ENCODE measurements at regions not wholly inside any gene's neighbourhood (a gene's known extent, or its start where the extent isn't known, plus 50 kb on each side); places are given as distances from the start of the nearest gene placed in this dataset.

- H3K4me3 Mint-ChIP-seq, result no peak overlapping the region
- DNase-seq (ENCODE audit: low spot score) (no peak), ATAC-seq (no peak)
- no peaks in the 10 kb centered on the region for H3K36me3 Mint-ChIP-seq
- H3K27ac Mint-ChIP-seq, result no peak overlapping the region
- H3K9me3 Mint-ChIP-seq, result no peaks in the 10 kb centered on the region
- no peaks in the 10 kb centered on the region for H3K4me1 Mint-ChIP-seq (ENCODE audit: low read depth in 2 of 2)
- no peaks in the 10 kb centered on the region for H3K27me3 Mint-ChIP-seq
Observed at GRCh38 chr3:104604326-104605010, 762.2 kb upstream of the ALCAM start.

DNA sequence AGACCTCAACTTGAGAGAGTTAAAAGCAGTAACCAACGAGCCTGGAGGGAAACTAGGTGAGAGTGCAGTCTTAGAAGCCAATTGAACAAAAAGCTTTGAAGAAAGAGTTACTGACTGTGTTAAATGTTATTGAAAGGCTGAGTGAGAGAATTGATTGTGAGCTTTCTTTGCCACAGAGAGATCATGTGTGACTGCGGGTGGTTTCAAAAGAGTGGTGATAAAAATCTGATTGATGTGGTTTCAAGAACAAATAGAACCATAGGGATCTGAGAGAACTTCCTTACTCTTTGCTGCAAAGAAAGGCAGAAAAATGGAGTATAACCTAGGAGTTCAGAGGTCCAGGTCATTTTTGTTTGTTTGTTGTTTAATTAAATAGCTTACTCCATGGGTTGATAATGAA is 759.9 kb upstream of the ALCAM start:
- no peaks in the 10 kb centered on the region for H3K36me3 Mint-ChIP-seq

GRCh38 chr3:104610730-104611652 is 755.7 kb upstream of the ALCAM start:
- H3K4me3 Mint-ChIP-seq, result no peak overlapping the region
- no peak overlapping the region for H3K27ac Mint-ChIP-seq
- H3K4me1 Mint-ChIP-seq (ENCODE audit: low read depth in 2 of 2), result no peaks in the 10 kb centered on the region
- no peaks in the 10 kb centered on the region for H3K36me3 Mint-ChIP-seq
- peaks cover 2% of the 10 kb centered on the region for H3K9me3 Mint-ChIP-seq
- no peaks in the 10 kb centered on the region for H3K27me3 Mint-ChIP-seq
- ATAC-seq (no peak), DNase-seq (ENCODE audit: low spot score) (no peak)

More for the DNA sequence above, 759.9 kb upstream of the ALCAM start:
- Mint-ChIP-seq H3K9me3 (no peaks in the 10 kb centered on the region), H3K4me3 (no peak overlapping the region), H3K27ac (no peak overlapping the region), H3K27me3 (no peaks in the 10 kb centered on the region), H3K4me1 (ENCODE audit: low read depth in 2 of 2) (no peaks in the 10 kb centered on the region)
- no peak for ATAC-seq
- no peak for DNase-seq (ENCODE audit: low spot score)

- Mint-ChIP-seq H3K4me1 (ENCODE audit: low read depth in 2 of 2) (no peaks in the 10 kb centered on the region), H3K9me3 (peaks cover 3% of the 10 kb centered on the region), H3K36me3 (no peaks in the 10 kb centered on the region), H3K27me3 (no peaks in the 10 kb centered on the region), H3K27ac (no peak overlapping the region), H3K4me3 (no peak overlapping the region)
- DNase-seq (ENCODE audit: low spot score), result no peak
- ATAC-seq, result no peak
Observed at GRCh38 chr3:104612218-104612617, 754.5 kb upstream of the ALCAM start.

- Mint-ChIP-seq H3K4me3 (no peak overlapping the region), H3K27me3 (no peaks in the 10 kb centered on the region), H3K9me3 (peaks cover 3% of the 10 kb centered on the region), H3K4me1 (ENCODE audit: low read depth in 2 of 2) (no peaks in the 10 kb centered on the region), H3K27ac (no peak overlapping the region), H3K36me3 (no peaks in the 10 kb centered on the region)
- no peak for DNase-seq (ENCODE audit: low spot score)
- ATAC-seq, result no peak
Observed at GRCh38 chr3:104614564-104614963, 752.1 kb upstream of the ALCAM start.

- Mint-ChIP-seq H3K27me3 (no peaks in the 10 kb centered on the region), H3K4me1 (ENCODE audit: low read depth in 2 of 2) (no peaks in the 10 kb centered on the region), H3K36me3 (no peaks in the 10 kb centered on the region), H3K4me3 (no peak overlapping the region), H3K9me3 (peaks cover 3% of the 10 kb centered on the region), H3K27ac (no peak overlapping the region)
- ATAC-seq (no peak), DNase-seq (ENCODE audit: low spot score) (no peak)
Observed at GRCh38 chr3:104628185-104628789, 738.4 kb upstream of the ALCAM start.

- ATAC-seq (no peak), DNase-seq (ENCODE audit: low spot score) (no peak)
- Mint-ChIP-seq H3K4me3 (no peak overlapping the region), H3K27ac (no peak overlapping the region), H3K4me1 (ENCODE audit: low read depth in 2 of 2) (no peaks in the 10 kb centered on the region), H3K36me3 (no peaks in the 10 kb centered on the region), H3K27me3 (no peaks in the 10 kb centered on the region), H3K9me3 (peaks cover 3% of the 10 kb centered on the region)
Observed at GRCh38 chr3:104629038-104629437, 737.7 kb upstream of the ALCAM start.

GRCh38 chr3:104631254-104631653 is 735.5 kb upstream of the ALCAM start:
- Mint-ChIP-seq H3K27me3 (no peaks in the 10 kb centered on the region), H3K9me3 (peaks cover 3% of the 10 kb centered on the region), H3K4me3 (no peak overlapping the region), H3K4me1 (ENCODE audit: low read depth in 2 of 2) (no peaks in the 10 kb centered on the region), H3K36me3 (no peaks in the 10 kb centered on the region), H3K27ac (no peak overlapping the region)
- no peak for ATAC-seq
- DNase-seq (ENCODE audit: low spot score), result no peak

- Mint-ChIP-seq H3K27ac (no peak overlapping the region), H3K9me3 (peaks cover 6% of the 10 kb centered on the region), H3K4me3 (no peak overlapping the region), H3K27me3 (no peaks in the 10 kb centered on the region), H3K36me3 (no peaks in the 10 kb centered on the region), H3K4me1 (ENCODE audit: low read depth in 2 of 2) (no peaks in the 10 kb centered on the region)
- ATAC-seq (no peak), DNase-seq (ENCODE audit: low spot score) (no peak)
Observed at GRCh38 chr3:104632521-104632920, 734.2 kb upstream of the ALCAM start.

- Mint-ChIP-seq H3K9me3 (peaks cover 7% of the 10 kb centered on the region), H3K27me3 (no peaks in the 10 kb centered on the region), H3K27ac (no peak overlapping the region), H3K36me3 (no peaks in the 10 kb centered on the region), H3K4me3 (no peak overlapping the region), H3K4me1 (ENCODE audit: low read depth in 2 of 2) (no peaks in the 10 kb centered on the region)
- no peak for ATAC-seq
- no peak for DNase-seq (ENCODE audit: low spot score)
Observed at GRCh38 chr3:104632947-104633346, 733.8 kb upstream of the ALCAM start.

- DNase-seq (ENCODE audit: low spot score) (no peak), ATAC-seq (no peak)
- Mint-ChIP-seq H3K27ac (no peak overlapping the region), H3K9me3 (peaks cover 12% of the 10 kb centered on the region), H3K4me3 (no peak overlapping the region), H3K36me3 (no peaks in the 10 kb centered on the region), H3K4me1 (ENCODE audit: low read depth in 2 of 2) (no peaks in the 10 kb centered on the region), H3K27me3 (no peaks in the 10 kb centered on the region)
Observed at GRCh38 chr3:104635872-104636580, 730.7 kb upstream of the ALCAM start.

DNA sequence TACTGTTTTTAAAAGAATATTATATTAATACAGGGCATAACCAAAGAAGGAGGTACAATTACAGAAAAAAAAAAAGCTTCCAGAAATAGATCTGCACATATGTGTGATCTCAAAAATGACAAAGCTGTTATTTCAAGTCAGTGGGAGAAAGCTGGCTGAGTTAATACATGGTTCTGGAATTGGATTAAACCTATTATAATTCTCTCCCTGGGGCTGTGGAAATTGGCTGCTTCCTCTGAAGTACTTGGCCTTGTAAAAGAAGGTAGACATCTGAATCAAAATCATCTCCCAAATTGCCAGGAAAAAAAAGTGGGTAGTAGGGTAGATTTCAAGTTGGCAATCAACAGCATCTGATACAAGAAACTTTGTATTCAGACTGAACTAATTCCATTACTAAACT is 723.9 kb upstream of the ALCAM start:
- Mint-ChIP-seq H3K9me3 (peaks cover 7% of the 10 kb centered on the region), H3K4me3 (no peak overlapping the region), H3K36me3 (no peaks in the 10 kb centered on the region), H3K4me1 (ENCODE audit: low read depth in 2 of 2) (no peaks in the 10 kb centered on the region), H3K27me3 (no peaks in the 10 kb centered on the region), H3K27ac (no peak overlapping the region)
- no peak for ATAC-seq
- no peak for DNase-seq (ENCODE audit: low spot score)

DNA sequence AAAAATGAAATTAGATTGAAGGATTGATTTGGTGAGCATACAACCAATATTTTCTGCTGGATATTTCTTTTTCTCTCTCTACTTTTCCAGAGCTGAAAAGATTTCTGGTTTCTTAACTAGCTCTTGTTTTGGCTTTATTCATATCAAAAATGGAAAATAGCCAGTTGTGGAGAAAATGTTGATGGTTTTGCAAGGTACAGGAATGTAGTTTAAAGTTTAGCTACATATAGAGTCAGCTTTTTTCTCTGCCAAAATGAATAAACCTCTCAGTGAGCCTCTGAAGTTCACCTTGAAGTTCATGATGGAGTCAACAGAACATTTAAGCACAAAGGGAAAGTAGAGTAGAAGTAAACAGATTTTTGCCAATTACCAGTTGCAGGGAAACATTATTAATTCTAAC is 720.5 kb upstream of the ALCAM start:
- Mint-ChIP-seq H3K4me1 (ENCODE audit: low read depth in 2 of 2) (no peaks in the 10 kb centered on the region), H3K27me3 (no peaks in the 10 kb centered on the region), H3K9me3 (peaks cover 4% of the 10 kb centered on the region), H3K36me3 (no peaks in the 10 kb centered on the region), H3K4me3 (no peak overlapping the region), H3K27ac (no peak overlapping the region)
- ATAC-seq (no peak), DNase-seq (ENCODE audit: low spot score) (no peak)

DNA sequence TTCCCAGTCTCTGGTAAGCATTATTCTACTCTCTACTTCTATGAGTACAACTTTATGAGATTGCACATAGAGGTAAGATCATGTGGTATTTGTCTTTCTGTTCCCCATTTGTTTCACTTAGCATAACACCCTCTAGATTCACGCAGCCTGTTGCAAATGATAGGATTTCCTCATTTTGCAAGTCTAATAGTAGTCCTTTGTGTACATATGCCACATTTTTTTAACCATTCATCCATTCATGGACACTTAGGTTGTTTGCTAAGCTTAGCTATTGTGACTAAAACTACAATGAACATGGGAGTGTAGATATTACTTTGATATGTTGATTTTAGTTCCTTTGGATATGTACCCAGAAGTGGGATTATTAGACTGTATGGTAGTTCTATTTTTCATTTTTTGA is 717.9 kb upstream of the ALCAM start:
- Mint-ChIP-seq H3K4me3 (no peak overlapping the region), H3K27ac (no peak overlapping the region), H3K36me3 (no peaks in the 10 kb centered on the region), H3K4me1 (ENCODE audit: low read depth in 2 of 2) (no peaks in the 10 kb centered on the region), H3K9me3 (peaks cover 11% of the 10 kb centered on the region), H3K27me3 (no peaks in the 10 kb centered on the region)
- DNase-seq (ENCODE audit: low spot score) (no peak), ATAC-seq (no peak)
